GM12875 (cell line): ENCODE measurements at regions not wholly inside any gene's neighbourhood (a gene's known extent, or its start where the extent isn't known, plus 50 kb on each side); places are given as distances from the start of the nearest gene placed in this dataset.

Experiments
- H3K4me3 ChIP-seq: one replicate; pipeline ENCODE4 v1.5.1; 2011; ENCODE audit warnings: low read depth, low read length, control low read depth
- CTCF ChIP-seq: IDR thresholded peaks from 2 replicates; pipeline ENCODE4 v1.5.1; 2011; ENCODE audit warnings: low read depth, mild to moderate bottlenecking, control low read depth, inconsistent platforms, low read length, moderate library complexity, borderline replicate concordance; ENCODE audit not compliant: insufficient read depth

GRCh38 chr5:124919747-124920525 is 173.5 kb upstream of the ZNF608 start:
- no peak overlapping the region for H3K4me3 ChIP-seq
- TF ChIP-seq CTCF, result no peak

DNA sequence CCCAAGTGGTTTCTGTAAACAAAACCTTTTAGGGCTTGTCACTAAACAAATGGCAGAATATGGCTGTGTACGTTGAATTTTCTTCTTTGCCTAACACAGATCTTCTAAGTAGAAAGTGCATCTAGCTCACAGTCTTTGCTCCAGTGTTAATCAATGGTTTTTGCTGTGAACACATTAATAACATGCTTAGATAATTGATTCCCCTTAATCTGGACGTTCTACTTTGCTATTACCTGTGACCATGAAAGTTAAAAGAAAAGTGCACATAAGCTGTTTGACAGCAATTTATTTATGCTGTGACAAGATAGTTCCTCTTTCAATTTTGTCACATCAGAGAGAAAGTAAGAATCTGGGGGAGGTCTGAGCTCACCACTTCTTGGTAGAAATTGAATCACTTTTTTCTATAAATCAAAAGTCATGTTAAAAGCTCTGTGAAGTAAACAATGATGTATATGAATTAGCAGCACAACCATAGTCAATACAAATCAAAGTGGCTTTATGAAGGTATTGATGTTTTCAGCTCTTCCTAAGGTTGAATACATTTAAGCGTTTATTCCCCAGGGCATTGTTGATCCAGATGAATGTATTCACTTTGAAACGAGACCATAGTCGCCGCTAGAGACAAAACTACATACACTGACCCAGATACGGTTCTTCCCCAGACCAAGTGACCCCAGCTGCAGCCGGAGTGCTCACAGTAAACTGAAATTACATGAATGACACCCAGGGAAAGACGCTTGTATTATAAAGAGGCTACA is 174.6 kb upstream of the ZNF608 start:
- H3K4me3 ChIP-seq, result no peak overlapping the region
- TF ChIP-seq CTCF, result no peak

DNA sequence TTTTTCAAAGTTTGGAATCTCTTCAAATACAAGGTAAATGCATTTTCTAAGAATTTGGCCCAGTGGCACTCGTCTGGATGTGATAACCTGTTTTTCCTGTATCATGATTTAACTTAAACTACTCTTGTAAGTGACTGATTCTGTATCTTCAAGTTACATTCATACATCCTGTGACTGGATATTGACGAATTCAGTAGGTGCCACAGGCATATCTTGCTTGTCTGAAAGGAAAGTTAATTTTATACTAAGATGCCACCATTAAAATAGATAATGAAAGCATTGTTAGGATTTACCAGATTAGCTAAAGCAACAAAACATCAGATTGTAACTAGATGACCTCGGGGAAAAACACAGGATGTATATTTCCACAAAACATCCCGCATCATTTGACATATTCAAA is 175.3 kb upstream of the ZNF608 start:
- no peak overlapping the region for H3K4me3 ChIP-seq
- no peak for TF ChIP-seq CTCF

DNA sequence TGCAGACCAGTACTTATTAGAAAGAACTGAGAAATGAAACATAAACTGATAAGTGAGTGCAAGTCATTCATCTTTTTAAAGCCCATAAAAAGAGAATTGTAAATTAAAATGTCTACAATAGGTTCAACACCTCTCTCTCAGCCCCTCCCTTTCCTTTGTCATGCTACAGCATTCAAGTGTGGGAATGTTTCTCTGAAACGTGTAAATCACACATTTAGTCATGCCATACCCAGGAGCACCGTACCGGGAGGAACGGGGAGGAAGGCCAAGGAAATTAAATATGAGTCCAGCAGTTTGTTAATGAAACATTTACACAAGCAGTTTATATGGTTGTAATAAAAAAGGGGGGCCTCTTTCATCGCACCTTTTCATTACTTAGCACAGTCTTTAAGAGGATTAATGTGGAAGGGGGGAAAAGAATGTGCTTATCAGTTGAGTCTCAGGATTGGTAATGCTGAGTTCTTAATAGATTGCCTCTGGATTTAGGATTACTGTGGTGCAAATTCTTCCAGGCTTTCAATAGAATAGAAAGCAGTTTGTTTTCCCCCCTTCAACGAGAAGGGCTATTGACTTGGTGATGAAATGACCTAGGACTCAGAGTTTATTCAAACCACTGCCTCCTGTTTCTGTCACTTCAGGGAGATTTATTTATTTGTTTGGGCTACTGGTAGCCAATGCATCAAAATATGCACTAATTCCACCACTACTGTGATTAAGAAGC is 176.0 kb upstream of the ZNF608 start:
- no peak overlapping the region for H3K4me3 ChIP-seq
- TF ChIP-seq CTCF, result no peak

- TF ChIP-seq CTCF, result no peak
- no peak overlapping the region for H3K4me3 ChIP-seq
Observed at GRCh38 chr5:124923131-124923530, 176.7 kb upstream of the ZNF608 start.

DNA sequence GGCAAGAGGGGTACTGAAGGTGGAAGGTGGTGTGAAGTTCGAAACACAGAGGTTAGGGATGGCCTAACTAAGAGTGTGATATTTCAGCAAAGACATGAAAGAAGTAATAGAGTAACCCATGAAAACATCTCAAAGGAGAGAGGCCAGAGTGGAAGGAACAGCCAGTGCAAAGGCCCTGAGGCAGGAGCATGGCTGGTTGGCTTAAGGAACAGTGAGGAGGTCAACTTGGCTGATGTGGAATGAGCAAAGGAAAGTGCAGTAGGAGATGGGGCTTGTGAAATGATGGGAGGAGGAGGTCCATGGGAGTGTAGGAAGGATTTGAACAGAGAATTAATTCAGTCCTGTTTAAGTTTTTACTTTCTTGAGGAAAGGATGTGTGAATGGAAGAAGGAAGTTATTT is 178.3 kb upstream of the ZNF608 start:
- no peak for TF ChIP-seq CTCF
- no peak overlapping the region for H3K4me3 ChIP-seq
